ENCODE measurements at regions not wholly inside any gene's neighbourhood (a gene's known extent, or its start where the extent isn't known, plus 50 kb on each side); places are given as distances from the start of the nearest gene placed in this dataset.

- TF ChIP-seq POLR2A (IDR thresholded peaks at IDR 0.05) (no peak), POLR2AphosphoS5 (IDR thresholded peaks at IDR 0.05) (no peak)
- TF ChIP-seq, protein P1, sequence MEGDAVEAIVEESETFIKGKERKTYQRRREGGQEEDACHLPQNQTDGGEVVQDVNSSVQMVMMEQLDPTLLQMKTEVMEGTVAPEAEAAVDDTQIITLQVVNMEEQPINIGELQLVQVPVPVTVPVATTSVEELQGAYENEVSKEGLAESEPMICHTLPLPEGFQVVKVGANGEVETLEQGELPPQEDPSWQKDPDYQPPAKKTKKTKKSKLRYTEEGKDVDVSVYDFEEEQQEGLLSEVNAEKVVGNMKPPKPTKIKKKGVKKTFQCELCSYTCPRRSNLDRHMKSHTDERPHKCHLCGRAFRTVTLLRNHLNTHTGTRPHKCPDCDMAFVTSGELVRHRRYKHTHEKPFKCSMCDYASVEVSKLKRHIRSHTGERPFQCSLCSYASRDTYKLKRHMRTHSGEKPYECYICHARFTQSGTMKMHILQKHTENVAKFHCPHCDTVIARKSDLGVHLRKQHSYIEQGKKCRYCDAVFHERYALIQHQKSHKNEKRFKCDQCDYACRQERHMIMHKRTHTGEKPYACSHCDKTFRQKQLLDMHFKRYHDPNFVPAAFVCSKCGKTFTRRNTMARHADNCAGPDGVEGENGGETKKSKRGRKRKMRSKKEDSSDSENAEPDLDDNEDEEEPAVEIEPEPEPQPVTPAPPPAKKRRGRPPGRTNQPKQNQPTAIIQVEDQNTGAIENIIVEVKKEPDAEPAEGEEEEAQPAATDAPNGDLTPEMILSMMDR (IDR thresholded peaks at IDR 0.05) = no peak
Observed at GRCh38 chr15:96473556-96473955, 143.1 kb downstream of the NR2F2 start.
